HFF-Myc (cell line): ENCODE measurements at regions not wholly inside any gene's neighbourhood (a gene's known extent, or its start where the extent isn't known, plus 50 kb on each side); places are given as distances from the start of the nearest gene placed in this dataset.
"Not testable (repeated sequence)": the region's sequence is repeated elsewhere in the genome, so short reads cannot be mapped to it uniquely, and the experiment has no call there.

ENCODE experiments used
- DNase-seq: peaks from one replicate; pipeline ENCODE4 v3.0.0-alpha.2; 2011; ENCODE audit warnings: low read depth; ENCODE audit errors: extremely low read depth
- H3K4me3 ChIP-seq: replicated peaks from 2 replicates; pipeline ENCODE4 v1.5.1; 2011; ENCODE audit warnings: low read depth, mild to moderate bottlenecking, control low read depth, low read length
- CTCF ChIP-seq: IDR thresholded peaks from 2 replicates; pipeline ENCODE4 v1.5.1; 2012; ENCODE audit warnings: mild to moderate bottlenecking, low read depth, low read length, control low read depth; ENCODE audit errors: missing control alignments

GRCh38 chr5:128857076-128857677 lies 108.1 kb upstream of the SLC27A6 start:
- no peak overlapping the region for H3K4me3 ChIP-seq
- TF ChIP-seq CTCF: no peak
- no peak for DNase-seq

- no peak for DNase-seq
- no peak for TF ChIP-seq CTCF
- no peak overlapping the region for H3K4me3 ChIP-seq
These were observed 106.3 kb upstream of the SLC27A6 start for GRCh38 chr5:128858995-128859394.

- H3K4me3 ChIP-seq, DNase-seq: not testable (repeated sequence)
These were observed 104.1 kb upstream of the SLC27A6 start for GRCh38 chr5:128861155-128861554.

GRCh38 chr5:128869970-128870369 lies 95.3 kb upstream of the SLC27A6 start:
- DNase-seq: no peak
- no peak overlapping the region for H3K4me3 ChIP-seq
- no peak for TF ChIP-seq CTCF

- no peak overlapping the region for H3K4me3 ChIP-seq
- no peak for DNase-seq
- TF ChIP-seq CTCF: no peak
These were observed 94.9 kb upstream of the SLC27A6 start for GRCh38 chr5:128870373-128870772.

- DNase-seq: no peak
- no peak overlapping the region for H3K4me3 ChIP-seq
- TF ChIP-seq CTCF: no peak
These were observed 94.4 kb upstream of the SLC27A6 start for GRCh38 chr5:128870923-128871322.

- DNase-seq: no peak
- TF ChIP-seq CTCF: no peak
- no peak overlapping the region for H3K4me3 ChIP-seq
These were observed 88.5 kb upstream of the SLC27A6 start for GRCh38 chr5:128876569-128877382.
